Mesenchymal stem cell (in vitro differentiated cells and primary cell): ENCODE measurements at regions not wholly inside any gene's neighbourhood (a gene's known extent, or its start where the extent isn't known, plus 50 kb on each side); places are given as distances from the start of the nearest gene placed in this dataset.

Experiments used
- DNase-seq: peaks from one replicate; pipeline ENCODE4 v3.0.0-alpha.2; 2013
- H2AFZ ChIP-seq: one replicate; pipeline ENCODE4 v1.6.1; 2013; ENCODE audit warnings: low read depth, mild to moderate bottlenecking, control low read depth, inconsistent platforms, low read length, moderate library complexity
- H2AK5ac ChIP-seq: 2 replicates; pipeline ENCODE4 v1.6.1; 2013; ENCODE audit warnings: low read length, moderate library complexity, mild to moderate bottlenecking, inconsistent platforms; ENCODE audit not compliant: severe bottlenecking
- H2BK120ac ChIP-seq: one replicate; pipeline ENCODE4 v1.6.1; 2013; ENCODE audit warnings: low read depth, mild to moderate bottlenecking, inconsistent platforms, low read length, moderate library complexity
- H2BK12ac ChIP-seq, 2 experiments: one replicate each; pipeline ENCODE4 v1.6.1; 2013; ENCODE audit warnings: inconsistent platforms in 2 of 2, low read length in 2 of 2, mild to moderate bottlenecking in 2 of 2, moderate library complexity in 2 of 2, control low read depth in 1 of 2
- H2BK15ac ChIP-seq: one replicate; pipeline ENCODE4 v1.6.1; 2013; ENCODE audit warnings: mild to moderate bottlenecking, low read depth, inconsistent platforms; ENCODE audit not compliant: poor library complexity, severe bottlenecking
- H2BK5ac ChIP-seq: 2 replicates; pipeline ENCODE4 v1.6.1; 2013; ENCODE audit warnings: low read depth, mild to moderate bottlenecking, low read length, control low read depth, inconsistent platforms; ENCODE audit not compliant: poor library complexity, severe bottlenecking
- H3K14ac ChIP-seq, 2 experiments: one replicate each; pipeline ENCODE4 v1.6.1; 2013; ENCODE audit warnings: inconsistent platforms in 2 of 2, low read length in 2 of 2, control low read depth in 1 of 2, mild to moderate bottlenecking in 1 of 2, moderate library complexity in 1 of 2
- H3K18ac ChIP-seq, 2 experiments: one replicate each; pipeline ENCODE4 v1.6.1; 2013; ENCODE audit warnings: inconsistent platforms in 2 of 2, low read length in 2 of 2, control low read depth in 1 of 2, low read depth in 1 of 2, mild to moderate bottlenecking in 1 of 2
- H3K23ac ChIP-seq, 2 experiments: one replicate each; pipeline ENCODE4 v1.6.1; 2013; ENCODE audit warnings: inconsistent platforms in 2 of 2, low read length in 2 of 2, mild to moderate bottlenecking in 2 of 2, moderate library complexity in 2 of 2, control low read depth in 1 of 2
- H3K27ac ChIP-seq: 2 replicates; pipeline ENCODE4 v1.5.1; 2013; ENCODE audit warnings: mild to moderate bottlenecking, moderate library complexity, low read length, control low read depth, inconsistent platforms; ENCODE audit not compliant: poor library complexity, severe bottlenecking
- H3K27me3 ChIP-seq, 2 experiments: 2 replicates each; pipeline versions ENCODE4 v1.6.1 to v1.7.0; 2013; ENCODE audit warnings: low read length in 2 of 2, mild to moderate bottlenecking in 2 of 2, moderate library complexity in 2 of 2, control low read depth in 1 of 2, inconsistent platforms in 1 of 2; ENCODE audit not compliant: control insufficient read depth in 1 of 2, insufficient read depth in 1 of 2
- H3K36me3 ChIP-seq, 2 experiments: 2 replicates each; pipeline versions ENCODE4 v1.6.1 to v1.7.0; 2013; ENCODE audit warnings: low read length in 2 of 2, control low read depth in 1 of 2, inconsistent platforms in 1 of 2, low read depth in 1 of 2, mild to moderate bottlenecking in 1 of 2; ENCODE audit not compliant: insufficient read depth in 2 of 2, control insufficient read depth in 1 of 2
- H3K4ac ChIP-seq, 2 experiments: one replicate each; pipeline ENCODE4 v1.6.1; 2013; ENCODE audit warnings: inconsistent platforms in 2 of 2, low read length in 2 of 2, mild to moderate bottlenecking in 2 of 2, moderate library complexity in 2 of 2, control low read depth in 1 of 2, low read depth in 1 of 2
- H3K4me1 ChIP-seq: 2 replicates; pipeline ENCODE4 v1.6.1; 2013; ENCODE audit warnings: low read depth, low read length, control low read depth; ENCODE audit not compliant: control insufficient read depth, insufficient read depth
- H3K4me2 ChIP-seq: 2 replicates; pipeline ENCODE4 v1.6.1; 2013; ENCODE audit warnings: low read length, mild to moderate bottlenecking, inconsistent platforms; ENCODE audit not compliant: poor library complexity, severe bottlenecking
- H3K4me3 ChIP-seq, 2 experiments: 2 replicates each; pipeline versions ENCODE4 v1.5.1 to v1.7.0; 2013; ENCODE audit warnings: low read length in 2 of 2, mild to moderate bottlenecking in 2 of 2, control low read depth in 1 of 2, low read depth in 1 of 2; ENCODE audit not compliant: insufficient read depth in 1 of 2
- H3K79me1 ChIP-seq: replicated peaks from 2 replicates; pipeline ENCODE4 v1.6.1; 2013; ENCODE audit warnings: mild to moderate bottlenecking, control low read depth, low read length, inconsistent platforms; ENCODE audit not compliant: poor library complexity, severe bottlenecking
- H3K9ac ChIP-seq: 2 replicates; pipeline ENCODE4 v1.7.0; 2013; ENCODE audit warnings: mild to moderate bottlenecking, low read length, moderate library complexity
- H3K9me3 ChIP-seq: 2 replicates; pipeline ENCODE4 v1.7.0; 2013; ENCODE audit warnings: mild to moderate bottlenecking, low read length; ENCODE audit not compliant: control insufficient read depth
- H4K8ac ChIP-seq: one replicate; pipeline ENCODE4 v1.6.1; 2013; ENCODE audit warnings: inconsistent platforms, mild to moderate bottlenecking, low read length, moderate library complexity
- H4K91ac ChIP-seq: one replicate; pipeline ENCODE4 v1.6.1; 2013; ENCODE audit warnings: mild to moderate bottlenecking, low read length, inconsistent platforms
- WGBS: methylation state at CpG from one replicate; pipeline ENCODE4 v1.1.7; 2013; ENCODE audit warnings: mixed read lengths; 5-methylcytosine and 5-hydroxymethylcytosine counted together

GRCh38 chr12:91991399-91992187 is 154.1 kb downstream of the BTG1 start:
- no peak for DNase-seq
- no peak overlapping the region for H4K91ac ChIP-seq
- no peak overlapping the region for H3K4ac ChIP-seq
- no peaks in the 10 kb centered on the region for H3K27me3 ChIP-seq
- H2BK12ac ChIP-seq: no peak overlapping the region
- no peak overlapping the region for H3K23ac ChIP-seq
- H3K18ac ChIP-seq: no peak overlapping the region
- no peaks in the 10 kb centered on the region for H3K36me3 ChIP-seq
- H2BK15ac ChIP-seq: no peak overlapping the region
- no peak overlapping the region for H2BK5ac ChIP-seq
- no peak overlapping the region for H3K14ac ChIP-seq
- H3K4me1 ChIP-seq: no peaks in the 10 kb centered on the region
- H3K9me3 ChIP-seq: no peaks in the 10 kb centered on the region
- no peak overlapping the region for H3K4me3 ChIP-seq
- no peak overlapping the region for H3K27ac ChIP-seq
- H2AFZ ChIP-seq: no peak overlapping the region
- no peak overlapping the region for H2AK5ac ChIP-seq
- no peak overlapping the region for H3K9ac ChIP-seq
- no peak overlapping the region for H3K4me2 ChIP-seq
- no CpG with 5 or more reads among the region's 1 CpG for WGBS
- no peaks in the 10 kb centered on the region for H3K79me1 ChIP-seq
- H2BK120ac ChIP-seq: no peak overlapping the region
- H4K8ac ChIP-seq: no peak overlapping the region

GRCh38 chr12:91990525-91990924 is 155.1 kb downstream of the BTG1 start:
- Histone ChIP-seq H3K27me3 (no peaks in the 10 kb centered on the region), H3K4me3 (no peak overlapping the region), H2BK120ac (no peak overlapping the region), H2BK15ac (no peak overlapping the region), H3K4ac (no peak overlapping the region), H4K91ac (no peak overlapping the region), H3K18ac (no peak overlapping the region), H2BK12ac (no peak overlapping the region), H2AK5ac (no peak overlapping the region), H3K27ac (peak overlapping the region; percentile 54), H2BK5ac (no peak overlapping the region), H3K14ac (no peak overlapping the region), H3K79me1 (no peaks in the 10 kb centered on the region), H3K9me3 (no peaks in the 10 kb centered on the region), H3K4me1 (no peaks in the 10 kb centered on the region), H4K8ac (peak overlapping the region; percentile 46), H3K23ac (no peak overlapping the region), H3K9ac (no peak overlapping the region), H2AFZ (no peak overlapping the region), H3K4me2 (no peak overlapping the region), H3K36me3 (no peaks in the 10 kb centered on the region)
- DNase-seq: no peak
- 64% methylated on average over 1 of the region's 2 CpGs for WGBS

DNA sequence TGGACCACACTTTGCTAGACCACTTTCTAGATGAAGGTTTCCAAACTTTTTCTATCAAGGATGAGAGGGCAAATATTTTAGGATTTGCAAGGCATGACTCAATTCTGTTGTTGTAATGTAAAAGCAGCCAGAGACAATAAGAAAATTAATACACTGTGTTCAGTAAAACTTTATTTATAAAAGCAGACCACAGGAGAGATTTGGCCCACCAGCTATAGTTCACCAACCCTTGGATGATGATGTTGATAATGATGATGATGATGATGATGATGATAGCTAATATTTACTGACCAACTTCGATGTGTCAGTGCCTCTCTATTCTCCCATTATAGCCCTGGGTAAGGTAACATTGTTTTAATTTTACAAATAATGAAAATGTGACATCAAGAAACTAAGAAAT is 156.5 kb downstream of the BTG1 start:
- Histone ChIP-seq H3K27ac (no peak overlapping the region), H3K4me3 (no peak overlapping the region), H3K27me3 (no peaks in the 10 kb centered on the region), H3K4me2 (no peak overlapping the region), H2AK5ac (no peak overlapping the region), H3K23ac (no peak overlapping the region), H3K18ac (no peak overlapping the region), H2AFZ (no peak overlapping the region), H3K9ac (no peak overlapping the region), H2BK15ac (no peak overlapping the region), H3K4ac (no peak overlapping the region), H2BK120ac (no peak overlapping the region), H3K4me1 (peaks cover 1% of the 10 kb centered on the region), H3K9me3 (no peaks in the 10 kb centered on the region), H3K36me3 (no peaks in the 10 kb centered on the region), H4K91ac (no peak overlapping the region), H3K79me1 (no peaks in the 10 kb centered on the region), H4K8ac (no peak overlapping the region), H3K14ac (no peak overlapping the region), H2BK12ac (no peak overlapping the region), H2BK5ac (no peak overlapping the region)
- no CpG with 5 or more reads among the region's 1 CpG for WGBS
- DNase-seq: no peak

DNA sequence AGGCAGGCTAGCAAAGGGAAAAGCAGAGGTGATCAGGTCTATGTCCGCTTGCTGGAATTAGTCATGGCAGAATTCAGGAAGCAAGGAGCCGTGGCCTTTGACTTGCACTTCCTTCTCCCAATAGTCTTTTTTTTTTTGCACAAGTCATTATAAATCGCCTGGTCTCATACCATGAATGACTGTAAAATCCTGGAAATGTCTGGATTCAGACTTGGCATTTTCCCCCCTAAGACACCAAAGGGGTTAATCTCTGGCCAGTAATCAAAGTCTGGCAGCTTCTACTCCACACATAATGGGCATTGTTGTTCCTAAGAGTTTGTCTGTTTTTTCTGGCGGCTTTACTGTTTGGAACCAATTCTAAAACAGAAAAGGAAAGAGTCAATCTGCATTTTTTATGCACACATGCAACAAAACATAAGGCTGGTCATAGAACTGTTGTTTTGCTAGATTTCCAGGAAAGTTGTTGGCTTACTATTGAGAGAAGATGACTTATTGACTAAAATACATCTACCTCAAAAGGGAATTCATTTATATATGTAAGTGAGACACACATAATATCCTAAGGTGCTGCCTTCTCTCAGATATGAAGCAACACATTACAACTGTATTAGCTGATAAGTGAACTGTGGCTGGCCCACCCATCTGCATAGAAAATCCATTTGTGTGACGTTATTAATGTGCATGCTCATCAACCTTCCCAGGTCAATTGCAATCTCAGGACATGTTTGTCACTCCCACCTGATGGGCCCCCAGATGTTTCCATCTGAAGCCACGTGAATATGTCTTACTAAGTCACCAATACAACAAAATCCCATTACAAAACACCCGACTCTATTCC is 157.3 kb downstream of the BTG1 start:
- Histone ChIP-seq H2AFZ (no peak overlapping the region), H3K14ac (no peak overlapping the region), H3K9ac (no peak overlapping the region), H3K18ac (no peak overlapping the region), H3K4me3 (no peak overlapping the region), H3K4ac (no peak overlapping the region), H3K4me2 (no peak overlapping the region), H3K27ac (no peak overlapping the region), H2BK5ac (no peak overlapping the region), H3K79me1 (no peaks in the 10 kb centered on the region), H4K8ac (no peak overlapping the region), H3K23ac (no peak overlapping the region), H2BK120ac (no peak overlapping the region), H2BK12ac (no peak overlapping the region), H3K27me3 (no peaks in the 10 kb centered on the region), H4K91ac (no peak overlapping the region), H2AK5ac (no peak overlapping the region), H3K36me3 (no peaks in the 10 kb centered on the region), H3K4me1 (peaks cover 1% of the 10 kb centered on the region), H2BK15ac (no peak overlapping the region), H3K9me3 (no peaks in the 10 kb centered on the region)
- WGBS: 57% methylated on average over 7 of the region's 7 CpGs
- DNase-seq: no peak
